HG03159 (cell line): ENCODE measurements at regions not wholly inside any gene's neighbourhood (a gene's known extent, or its start where the extent isn't known, plus 50 kb on each side); places are given as distances from the start of the nearest gene placed in this dataset.
A peak's percentile ranks its signal among the peaks of the same experiment; 100 is the strongest.
"Not testable (repeated sequence)": the region's sequence is repeated elsewhere in the genome, so short reads cannot be mapped to it uniquely, and the experiment has no call there.

Source experiments
- ATAC-seq: cut with Tn5 transposase; IDR thresholded peaks from one replicate; pipeline ENCODE4 v1.9.1; 2021; ENCODE audit warnings: mild to moderate bottlenecking, moderate library complexity; ENCODE audit not compliant: unreplicated experiment

DNA sequence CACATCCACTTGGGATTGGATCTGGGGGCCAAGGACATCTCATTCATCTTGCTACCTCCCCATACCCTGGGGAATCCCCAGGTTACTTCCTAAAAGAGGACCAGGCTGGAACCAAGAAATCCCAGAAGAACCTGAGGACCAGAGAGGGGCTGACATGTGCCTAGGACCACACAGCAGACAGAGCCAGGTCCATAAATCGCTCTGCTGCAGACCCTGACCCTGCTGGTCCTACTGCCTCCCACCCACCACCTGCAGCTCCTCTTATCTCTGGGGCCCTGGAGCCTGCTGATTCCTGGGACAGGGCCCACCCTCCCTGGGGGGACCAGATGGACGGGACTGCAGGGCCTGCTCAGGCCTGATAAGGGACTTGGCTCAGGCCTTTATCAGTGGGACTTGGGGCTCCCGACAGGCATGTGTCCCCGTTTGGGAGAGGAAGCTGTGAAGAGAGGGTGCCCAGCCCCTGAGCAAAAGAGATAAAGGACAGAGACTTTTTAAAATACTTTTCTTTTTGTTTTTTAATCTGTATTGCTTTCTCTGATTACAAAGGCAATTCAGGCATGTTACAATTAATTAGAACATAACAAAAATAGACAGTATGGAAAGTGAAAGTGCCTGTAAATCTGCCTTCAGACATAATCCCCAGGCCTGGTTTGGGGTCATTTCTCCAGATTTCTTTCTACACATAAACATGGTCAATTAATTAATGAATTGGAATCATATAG is 101.3 kb upstream of the LARP1 start:
- no peak for ATAC-seq

DNA sequence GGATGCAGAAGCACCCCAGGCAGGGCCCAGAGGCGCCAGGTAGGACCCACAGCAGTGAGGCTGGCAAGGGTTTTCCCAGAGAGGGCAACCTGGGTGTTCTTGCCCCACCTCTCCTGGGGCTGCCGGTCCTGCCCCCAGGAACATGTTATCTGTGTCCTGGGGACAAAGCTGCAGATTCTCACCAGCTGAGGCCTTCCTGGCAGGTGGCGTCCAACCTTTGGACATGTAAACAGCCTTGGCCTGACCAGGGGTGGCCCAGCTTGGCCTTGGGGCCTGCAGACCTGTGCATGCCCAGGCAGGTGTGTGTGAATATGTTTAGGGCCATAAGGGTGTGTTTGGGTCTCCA is 101.8 kb upstream of the LARP1 start:
- ATAC-seq = no peak

DNA sequence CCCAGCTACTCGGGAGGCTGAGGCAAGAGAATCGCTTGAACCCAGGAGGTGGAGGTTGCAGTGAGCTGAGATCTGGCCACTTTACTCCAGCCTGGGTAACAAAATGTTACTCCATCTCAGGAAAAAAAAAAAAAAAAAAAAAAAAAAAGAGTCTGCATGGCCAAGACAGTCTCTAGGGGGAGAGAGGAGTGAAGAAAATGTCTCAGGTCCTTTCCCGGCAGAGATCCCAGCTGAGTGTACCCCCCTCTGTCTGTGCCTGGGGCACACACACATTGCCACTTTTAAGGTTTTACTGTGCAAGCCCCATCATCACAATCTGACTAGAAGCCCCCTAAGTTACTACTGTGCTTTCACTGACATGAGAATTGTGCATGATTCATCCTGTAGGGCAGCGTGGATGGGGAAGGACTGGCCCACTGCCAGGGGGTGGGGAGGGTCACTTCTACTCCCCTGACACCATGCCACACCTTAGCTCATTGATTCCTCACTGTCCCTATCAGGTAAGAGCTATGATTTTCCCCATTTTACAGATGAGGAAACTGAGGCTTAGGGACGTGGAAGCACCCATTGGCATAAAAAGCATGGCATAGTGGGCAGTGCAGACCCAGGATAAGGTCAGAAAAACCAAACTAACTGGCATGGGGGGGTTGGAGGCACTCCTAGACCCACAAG is 102.3 kb upstream of the LARP1 start:
- ATAC-seq = no peak

DNA sequence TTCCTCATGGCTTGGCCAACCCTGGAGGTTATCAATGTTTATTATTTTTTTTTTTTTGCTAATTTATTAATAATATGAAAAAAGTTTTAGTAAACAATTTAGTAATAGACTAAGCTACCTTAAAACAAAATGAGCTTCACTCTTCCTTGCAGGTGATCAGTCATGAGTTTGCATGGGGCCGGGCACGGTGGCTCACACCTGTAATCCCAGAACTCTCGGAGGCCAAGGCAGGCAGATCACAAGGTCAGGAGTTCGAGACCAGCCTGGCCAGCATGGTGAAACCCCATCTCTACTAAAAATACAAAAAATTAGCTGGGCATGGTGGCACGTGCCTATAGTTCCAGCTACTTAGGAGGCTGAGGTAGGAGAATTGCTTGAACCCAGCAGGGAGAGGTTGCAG is 103.4 kb upstream of the LARP1 start:
- ATAC-seq = not testable (repeated sequence)

DNA sequence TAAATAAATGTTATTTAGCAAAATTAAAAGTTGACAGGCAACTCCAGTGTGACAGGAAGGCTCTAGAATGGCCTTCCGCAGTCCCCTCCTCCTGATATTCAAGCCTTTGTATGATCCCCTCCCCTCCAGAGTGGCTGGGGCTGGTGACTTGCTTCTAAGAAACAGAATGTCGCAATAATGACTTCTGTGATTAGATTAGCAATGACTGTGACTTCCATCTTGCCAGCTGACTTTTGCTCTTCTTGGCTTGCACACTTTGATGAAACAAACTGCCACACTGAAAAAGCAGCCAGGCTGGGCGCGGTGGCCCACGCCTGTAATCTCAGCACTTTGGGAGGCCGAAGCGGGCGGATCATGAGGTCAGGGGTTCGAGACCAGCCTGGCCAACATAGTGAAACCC is 106.5 kb upstream of the LARP1 start:
- ATAC-seq = no peak

DNA sequence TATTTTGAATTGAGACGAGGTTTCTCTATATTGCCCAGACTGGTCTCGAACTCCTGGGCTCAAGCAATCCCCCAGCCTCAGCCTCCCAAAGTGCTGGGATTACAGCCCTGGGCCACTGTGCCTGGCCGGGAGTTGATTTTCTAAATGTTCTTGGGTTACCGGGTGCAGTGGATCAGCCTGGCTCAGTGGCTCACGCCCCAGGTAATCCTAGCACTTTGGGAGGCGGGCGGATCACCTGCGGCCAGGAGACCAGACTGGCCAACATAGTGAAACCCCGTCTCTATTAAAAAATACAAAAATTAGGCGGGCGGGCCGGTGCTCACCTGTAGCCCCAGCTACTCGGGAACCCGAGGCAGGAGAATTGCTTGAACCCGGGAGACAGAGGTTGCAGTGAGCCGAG is 106.9 kb upstream of the LARP1 start:
- no peak for ATAC-seq

DNA sequence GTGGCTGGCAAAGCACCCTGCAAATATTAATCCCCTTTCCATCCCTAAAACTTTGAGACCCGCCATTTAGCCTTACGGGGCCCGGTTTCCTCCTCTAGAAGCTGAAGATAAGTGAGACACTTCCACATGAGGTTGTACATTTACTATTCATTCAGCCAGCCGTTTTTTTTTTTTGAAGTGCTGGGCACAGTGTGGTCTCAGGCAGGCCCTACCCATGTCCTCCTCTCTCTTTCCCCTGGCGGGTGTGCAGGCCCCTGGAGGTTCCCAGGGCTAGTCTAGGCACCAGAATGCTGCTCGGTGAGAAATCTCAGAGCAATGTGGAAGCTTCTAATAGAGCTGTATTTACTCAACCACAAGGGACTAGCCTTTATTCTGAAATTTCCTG is 107.4 kb upstream of the LARP1 start:
- ATAC-seq = no peak

DNA sequence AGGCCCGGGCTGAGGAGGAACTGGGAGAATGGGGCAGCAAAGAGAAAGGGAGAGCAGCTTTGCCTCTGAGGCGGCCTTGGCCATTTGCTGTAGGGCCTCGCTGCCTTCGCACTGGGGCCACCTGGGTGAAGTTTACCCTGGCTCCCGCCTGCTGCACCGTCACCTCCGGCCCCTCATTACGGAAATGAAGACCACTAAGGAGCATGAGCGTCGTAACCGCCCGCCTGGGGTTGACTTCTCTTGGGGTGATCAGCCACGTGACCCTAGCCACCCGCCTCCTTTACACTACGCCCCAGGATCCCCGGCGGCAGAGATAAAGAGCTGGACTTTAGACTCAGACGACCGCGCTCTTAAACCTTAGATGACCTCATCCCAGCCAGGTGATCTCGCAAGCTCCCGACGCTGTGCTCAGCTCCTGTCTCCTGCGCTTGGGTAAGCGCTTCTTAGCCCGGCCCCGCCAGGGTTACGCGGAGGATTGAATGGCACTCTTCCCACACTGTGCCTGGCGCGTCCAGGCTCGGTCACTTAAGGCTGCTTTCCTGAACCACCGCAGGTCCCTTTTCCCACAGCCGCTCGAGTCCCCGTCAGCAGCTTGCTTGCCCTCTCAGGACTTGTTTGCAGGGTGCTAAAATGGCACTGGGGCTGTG is 107.9 kb upstream of the LARP1 start:
- peak; percentile 71 for ATAC-seq

DNA sequence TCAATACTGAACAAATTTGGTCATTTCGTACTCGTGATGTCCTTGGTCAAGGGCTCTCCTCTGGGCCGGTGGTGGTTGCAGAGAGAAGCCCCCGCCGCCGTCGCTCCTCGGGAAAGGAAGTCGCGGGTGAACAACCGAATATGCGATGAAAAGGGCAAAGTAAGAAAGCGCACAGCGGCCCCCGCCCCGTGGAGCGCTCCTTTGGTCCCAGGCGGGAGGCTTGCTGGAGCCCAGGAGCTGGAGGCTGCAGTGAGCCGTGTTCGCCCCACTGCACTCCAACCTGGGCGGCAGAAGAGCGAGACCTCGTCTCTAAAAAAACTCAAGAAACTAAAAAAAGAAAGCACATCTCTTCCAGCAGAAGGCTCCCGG is 108.4 kb upstream of the LARP1 start:
- ATAC-seq = peak; percentile 21

DNA sequence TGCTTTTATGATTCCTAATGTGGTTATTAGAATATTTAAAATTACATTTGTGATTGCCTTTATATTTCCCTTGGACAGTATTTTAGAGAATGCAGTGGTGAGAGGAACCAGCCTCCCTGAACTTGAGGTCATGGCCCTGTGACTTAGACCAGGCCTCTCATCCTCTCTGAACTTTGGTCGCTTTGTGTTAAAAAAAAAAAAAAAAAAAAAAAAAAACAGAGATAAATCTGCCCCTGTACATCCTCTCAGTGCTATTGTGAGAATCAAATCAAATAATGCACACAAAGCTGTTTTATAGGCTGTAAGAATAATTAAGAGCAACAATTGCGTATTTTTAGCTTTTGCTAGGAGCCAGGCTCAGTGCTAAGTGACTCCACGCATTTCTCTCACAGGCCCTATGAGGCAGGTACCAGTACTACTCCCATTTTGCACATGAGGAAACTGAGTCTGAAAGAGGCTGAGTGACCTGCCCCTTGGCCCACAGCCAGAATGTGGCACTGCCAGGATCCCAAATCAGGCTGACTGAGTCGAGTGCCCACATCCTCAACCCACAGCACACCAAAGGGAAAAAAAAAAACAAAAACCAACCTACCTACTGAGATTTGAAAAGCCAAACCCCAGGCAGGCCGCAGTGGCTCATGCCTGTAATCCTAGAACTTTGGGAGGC is 110.3 kb upstream of the LARP1 start:
- no peak for ATAC-seq

DNA sequence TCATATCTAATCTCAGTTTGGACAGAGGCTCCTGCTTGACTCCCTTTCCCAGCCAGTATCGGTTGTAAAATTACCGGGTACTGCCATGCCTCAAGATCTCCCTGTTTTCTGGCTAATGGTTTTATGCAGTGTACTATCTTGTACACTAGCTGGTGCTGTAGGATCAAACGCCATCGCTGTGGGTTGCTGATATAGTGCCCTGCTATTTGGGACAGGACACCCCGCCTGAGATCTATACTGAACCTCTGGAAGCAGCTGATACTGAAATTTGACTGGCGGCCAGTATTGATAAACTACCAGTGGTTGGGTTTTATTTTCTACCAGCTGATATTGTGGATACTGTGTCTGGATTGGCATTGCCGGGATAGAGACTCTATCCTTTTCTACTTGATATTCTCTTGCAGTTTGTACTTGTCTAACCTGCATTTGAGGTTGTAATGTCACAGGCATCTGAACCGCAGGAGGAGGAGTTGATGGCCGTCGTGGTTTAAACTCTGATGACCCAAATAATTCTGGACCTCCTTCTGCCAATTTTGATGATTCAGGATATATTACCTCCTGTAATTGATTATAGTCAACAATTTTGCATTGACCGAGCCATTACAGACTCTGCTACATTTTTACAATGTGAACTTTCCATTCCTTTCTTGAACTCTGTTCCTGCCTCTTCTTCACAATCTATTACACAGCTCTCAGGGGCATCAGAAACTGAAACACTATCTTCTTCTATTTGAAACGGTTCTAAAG is 112.5 kb upstream of the LARP1 start:
- no peak for ATAC-seq

DNA sequence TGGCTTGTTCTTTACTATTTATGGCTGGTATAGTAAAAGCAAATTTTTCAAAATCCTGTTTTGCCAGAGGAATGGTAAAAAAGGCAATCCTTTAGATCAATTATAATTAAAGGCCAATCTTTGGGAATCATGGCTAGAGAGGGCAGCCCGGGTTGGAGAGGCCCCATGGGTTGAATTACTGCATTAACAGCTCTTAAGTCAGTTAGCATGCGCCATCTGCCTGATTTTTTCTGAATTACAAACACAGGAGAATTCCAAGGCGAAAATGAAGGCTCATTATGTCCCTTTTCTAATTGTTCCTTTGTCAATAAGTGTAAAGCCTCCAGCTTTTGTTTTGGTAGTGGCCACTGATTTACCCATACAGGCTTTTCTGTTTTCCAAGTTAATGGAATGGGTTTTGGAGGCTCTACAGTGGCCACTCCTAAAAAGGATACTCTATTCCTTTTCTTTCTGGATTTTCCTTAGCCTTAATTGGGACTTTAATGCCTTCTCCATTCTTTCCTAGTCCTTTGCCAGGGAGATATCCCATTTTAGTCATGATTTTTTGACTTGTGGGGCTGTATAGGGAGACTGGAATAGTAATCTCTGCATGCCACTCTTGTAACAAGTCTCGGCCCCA is 114.9 kb upstream of the LARP1 start:
- not testable (repeated sequence) for ATAC-seq

DNA sequence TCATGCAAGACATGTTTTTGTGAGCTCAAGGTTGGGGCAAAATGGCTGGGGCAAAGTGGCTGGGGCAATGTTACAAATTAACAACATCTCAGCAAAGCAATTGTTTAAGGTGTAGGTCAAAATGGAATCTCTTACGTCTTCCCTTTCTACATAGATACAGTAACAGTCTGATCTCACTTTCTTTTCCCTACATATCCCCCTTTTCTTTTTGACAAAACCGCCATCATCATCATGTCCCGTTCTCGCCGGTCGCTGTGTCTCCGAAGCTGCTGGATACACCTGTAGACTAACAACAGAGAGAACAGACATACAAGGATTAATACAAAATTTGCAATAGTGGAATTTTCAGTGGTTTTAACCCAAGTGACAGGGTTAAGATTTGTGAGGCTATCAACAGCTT is 118.4 kb upstream of the LARP1 start:
- not testable (repeated sequence) for ATAC-seq

DNA sequence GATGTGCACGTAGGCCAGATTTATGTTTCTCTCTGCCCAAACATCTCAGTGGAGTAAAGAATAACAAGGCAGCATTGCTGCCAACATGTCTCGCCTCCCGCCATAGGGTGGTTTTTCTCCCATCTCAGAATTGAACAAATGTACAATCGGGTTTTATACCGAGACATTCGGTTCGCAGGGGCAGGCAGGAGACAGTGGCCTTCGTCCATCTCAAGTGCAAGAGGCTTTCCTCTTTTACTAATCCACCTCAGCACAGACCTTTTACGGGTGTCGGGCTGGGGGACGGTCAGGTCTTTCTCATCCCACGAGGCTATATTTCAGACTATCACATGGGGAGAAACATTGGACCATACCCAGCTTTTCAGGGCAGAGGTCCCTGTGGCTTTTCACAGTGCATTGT is 118.9 kb upstream of the LARP1 start:
- ATAC-seq = not testable (repeated sequence)

DNA sequence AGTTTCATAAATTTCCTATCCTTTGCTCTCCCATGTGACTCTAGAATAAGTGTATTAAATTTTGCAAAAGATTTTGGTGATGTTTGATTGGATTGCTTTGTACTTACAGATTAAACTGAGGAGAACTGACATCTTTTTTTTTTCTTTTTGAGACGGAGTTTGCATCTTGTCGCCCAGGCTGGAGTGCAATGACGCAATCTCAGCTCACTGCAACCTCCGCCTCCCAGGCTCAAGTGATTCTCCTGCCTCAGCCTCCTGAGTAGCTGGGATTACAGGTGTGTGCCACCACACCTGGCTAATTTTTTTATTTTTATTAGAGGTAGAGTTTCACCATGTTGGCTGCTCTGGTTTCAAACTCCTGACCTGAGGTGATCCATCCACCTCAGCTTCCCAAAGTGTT is 121.4 kb upstream of the LARP1 start:
- ATAC-seq = not testable (repeated sequence)

DNA sequence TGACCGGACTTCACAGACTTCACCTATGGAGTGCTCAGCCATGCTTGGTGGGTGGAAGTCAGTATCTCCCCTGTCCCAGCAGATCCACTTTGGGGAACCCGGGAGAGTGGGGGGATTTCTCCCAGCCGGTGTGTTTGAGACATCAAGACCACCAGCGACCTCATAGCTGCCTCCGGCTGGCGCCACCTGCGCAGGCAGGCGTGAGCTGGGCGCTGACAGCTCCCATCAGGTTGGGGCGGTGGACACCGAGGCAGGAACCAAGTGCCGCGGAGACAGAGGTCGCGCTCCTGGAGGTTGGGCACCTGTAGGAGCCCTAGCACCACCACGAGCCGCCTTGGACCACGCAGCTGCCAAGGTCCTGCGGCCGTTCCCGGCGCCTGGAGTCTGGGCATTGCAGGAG is 124.0 kb upstream of the LARP1 start:
- no peak for ATAC-seq

DNA sequence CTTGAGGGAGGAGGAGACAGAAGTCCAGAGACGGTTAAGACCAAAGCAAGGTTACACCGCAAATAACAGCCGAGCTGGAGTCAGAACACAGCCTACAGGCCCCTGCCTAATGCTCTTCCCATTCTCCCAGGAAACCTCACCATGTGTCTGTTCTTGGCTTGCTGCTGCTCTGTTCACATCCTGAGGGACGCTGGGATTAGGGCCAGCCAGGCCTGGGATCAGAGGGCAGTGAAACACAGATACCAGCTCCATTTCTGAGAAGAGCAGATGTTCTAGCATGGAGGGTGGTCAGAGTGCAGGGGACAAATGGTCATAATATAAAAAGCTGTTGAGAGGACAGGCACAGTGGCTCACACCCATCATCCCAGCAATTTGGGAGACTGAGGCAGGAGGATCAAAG is 124.8 kb upstream of the LARP1 start:
- no peak for ATAC-seq

DNA sequence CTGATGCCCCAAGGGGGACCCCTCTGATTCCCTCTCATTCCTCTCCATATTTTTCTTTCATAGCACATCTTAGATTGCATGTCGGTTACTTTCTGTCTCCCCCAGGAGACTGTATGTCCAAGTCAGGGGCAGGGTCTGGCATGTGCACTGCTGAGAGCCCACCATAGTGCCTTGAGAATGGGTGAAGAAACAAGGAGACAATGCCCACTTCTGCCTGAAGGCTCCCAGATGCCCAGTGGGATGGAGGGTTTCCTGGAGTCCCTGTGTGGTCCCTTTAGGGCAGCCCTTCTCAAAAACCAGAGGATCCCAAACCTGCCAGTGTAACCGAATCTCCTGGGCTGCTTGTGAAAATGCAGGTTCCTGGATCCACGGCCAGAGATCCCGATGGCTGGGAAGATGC is 126.5 kb upstream of the LARP1 start:
- ATAC-seq = no peak

DNA sequence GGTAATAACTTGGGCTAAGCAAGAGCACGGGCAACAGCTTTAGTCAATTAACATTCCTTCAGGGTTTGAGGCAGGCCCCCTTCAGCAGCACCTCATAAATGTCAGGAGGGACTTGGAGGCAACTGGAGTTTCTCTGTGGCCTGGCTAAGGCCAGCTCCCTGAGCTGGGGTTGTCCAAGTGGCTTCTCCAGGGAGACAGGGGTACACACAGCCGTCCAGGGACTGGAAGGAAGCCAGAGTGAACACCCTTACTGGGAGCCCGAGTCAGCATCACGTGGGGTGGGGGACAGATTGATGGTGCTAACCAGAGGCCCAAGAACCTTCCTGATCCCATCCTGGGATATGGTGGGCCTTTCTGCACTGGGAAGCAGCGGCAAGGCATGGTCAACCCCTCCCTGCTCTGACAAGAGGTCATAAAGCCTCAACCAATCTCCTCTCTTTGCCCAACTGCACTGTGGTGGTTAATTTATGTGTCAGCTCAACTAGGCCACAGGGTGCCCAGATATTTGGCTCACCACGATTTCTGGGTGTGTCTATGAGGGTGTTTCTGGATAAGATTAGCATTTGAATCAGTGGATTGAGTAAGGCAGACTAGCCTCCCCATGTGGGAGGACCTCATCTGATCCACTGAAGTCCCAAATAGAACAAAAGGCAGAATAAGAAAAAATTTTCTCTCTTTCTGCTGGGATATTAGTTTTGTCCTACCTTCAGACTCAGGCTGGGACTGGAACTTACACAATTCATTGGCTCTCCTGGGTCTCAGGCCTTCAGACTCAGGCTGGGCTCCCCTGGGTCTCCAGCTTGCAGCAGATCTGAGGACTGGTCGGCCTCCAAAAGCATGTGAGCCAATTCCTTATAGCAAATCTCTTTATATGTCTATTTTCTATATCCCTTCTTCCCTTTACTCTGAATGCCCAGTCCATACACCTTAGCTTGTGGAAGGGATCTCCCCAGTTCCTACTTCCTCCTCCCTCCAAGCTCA is 127.2 kb upstream of the LARP1 start:
- ATAC-seq = no peak
